ENCODE measurements at regions not wholly inside any gene's neighbourhood (a gene's known extent, or its start where the extent isn't known, plus 50 kb on each side); places are given as distances from the start of the nearest gene placed in this dataset.
"Not testable (repeated sequence)": the region's sequence is repeated elsewhere in the genome, so short reads cannot be mapped to it uniquely, and the experiment has no call there.

DNA sequence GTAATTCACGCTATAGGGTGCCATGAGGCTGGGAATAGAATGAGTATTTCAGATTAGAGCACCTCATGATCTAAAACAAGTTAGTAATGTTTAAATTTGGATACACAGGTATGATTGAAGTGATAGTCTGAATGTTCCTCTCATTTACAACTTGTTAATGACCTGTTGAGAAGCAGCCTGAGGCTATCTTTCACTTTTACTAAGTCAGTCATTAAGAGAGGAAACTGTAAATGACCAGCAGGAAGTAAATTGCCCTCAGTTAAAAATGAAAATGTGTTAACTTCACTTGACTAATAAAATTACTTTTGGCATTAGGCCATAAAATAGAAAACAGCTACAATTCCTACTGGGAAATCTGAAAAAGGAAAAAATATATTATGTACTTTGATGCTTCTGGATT lies 1042.0 kb downstream of the DNAJB9 start:
- WGBS, result 92% methylated on average over 1 of the region's 1 CpG

GRCh38 chr7:109616551-109617069 lies 1046.9 kb downstream of the DNAJB9 start:
- TF ChIP-seq POLR2A (IDR thresholded peaks at IDR 0.05; ENCODE audit: low read depth) (no peak), EP300 (IDR thresholded peaks at IDR 0.05) (no peak)
- TF ChIP-seq, protein P1, sequence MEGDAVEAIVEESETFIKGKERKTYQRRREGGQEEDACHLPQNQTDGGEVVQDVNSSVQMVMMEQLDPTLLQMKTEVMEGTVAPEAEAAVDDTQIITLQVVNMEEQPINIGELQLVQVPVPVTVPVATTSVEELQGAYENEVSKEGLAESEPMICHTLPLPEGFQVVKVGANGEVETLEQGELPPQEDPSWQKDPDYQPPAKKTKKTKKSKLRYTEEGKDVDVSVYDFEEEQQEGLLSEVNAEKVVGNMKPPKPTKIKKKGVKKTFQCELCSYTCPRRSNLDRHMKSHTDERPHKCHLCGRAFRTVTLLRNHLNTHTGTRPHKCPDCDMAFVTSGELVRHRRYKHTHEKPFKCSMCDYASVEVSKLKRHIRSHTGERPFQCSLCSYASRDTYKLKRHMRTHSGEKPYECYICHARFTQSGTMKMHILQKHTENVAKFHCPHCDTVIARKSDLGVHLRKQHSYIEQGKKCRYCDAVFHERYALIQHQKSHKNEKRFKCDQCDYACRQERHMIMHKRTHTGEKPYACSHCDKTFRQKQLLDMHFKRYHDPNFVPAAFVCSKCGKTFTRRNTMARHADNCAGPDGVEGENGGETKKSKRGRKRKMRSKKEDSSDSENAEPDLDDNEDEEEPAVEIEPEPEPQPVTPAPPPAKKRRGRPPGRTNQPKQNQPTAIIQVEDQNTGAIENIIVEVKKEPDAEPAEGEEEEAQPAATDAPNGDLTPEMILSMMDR (IDR thresholded peaks at IDR 0.05), result no peak
- 92% methylated on average over 3 of the region's 3 CpGs for WGBS
- intact Hi-C loops (cut with DNase I), result no loop called here

More for the DNA sequence above, 1042.0 kb downstream of the DNAJB9 start:
- no peak for DNase-seq (ENCODE audit: extremely low spot score)
- TF ChIP-seq, protein P1 (IDR thresholded peaks at IDR 0.05), result no peak
- TF ChIP-seq POLR2AphosphoS5 (IDR thresholded peaks at IDR 0.05) (no peak), EP300 (IDR thresholded peaks at IDR 0.05) (no peak), POLR2A (IDR thresholded peaks at IDR 0.05; ENCODE audit: low read depth) (no peak)
- Histone ChIP-seq H3K27ac (replicated peaks in 1 of 4) (no peak overlapping the region), H3K4me1 (no peaks in the 10 kb centered on the region), H3K9me3 (no peaks in the 10 kb centered on the region), H3K4me3 (no peak overlapping the region), H3K36me3 (no peaks in the 10 kb centered on the region), H3K27me3 (no peaks in the 10 kb centered on the region)
- intact Hi-C loops (cut with DNase I), result no loop called here

DNA sequence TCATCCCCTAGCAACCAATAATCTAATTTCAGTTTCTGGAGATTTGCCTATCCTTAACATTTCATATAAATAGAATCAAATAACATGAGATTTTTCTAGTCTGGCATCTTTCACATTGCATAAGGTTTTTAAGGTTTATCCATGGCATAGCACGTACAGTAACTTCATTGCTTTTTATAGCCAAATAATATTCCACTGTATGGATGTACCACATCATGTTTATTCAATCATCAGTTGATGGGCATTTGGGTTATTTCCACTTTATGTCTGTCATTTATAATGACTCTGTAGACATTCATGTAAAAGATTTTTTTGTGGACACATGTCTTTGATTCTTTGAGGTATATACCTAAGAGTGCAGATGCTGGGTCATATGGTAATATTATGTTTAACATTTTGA lies 1052.6 kb downstream of the DNAJB9 start:
- H3K4me1 ChIP-seq, result no peaks in the 10 kb centered on the region
- H3K27me3 ChIP-seq, result no peaks in the 10 kb centered on the region
- no peaks in the 10 kb centered on the region for H3K9me3 ChIP-seq
- TF ChIP-seq POLR2A (IDR thresholded peaks at IDR 0.05; ENCODE audit: low read depth) (no peak), EP300 (IDR thresholded peaks at IDR 0.05) (no peak), POLR2AphosphoS5 (IDR thresholded peaks at IDR 0.05) (no peak)
- DNase-seq (ENCODE audit: extremely low spot score), result no peak
- no peaks in the 10 kb centered on the region for H3K36me3 ChIP-seq
- no peak overlapping the region for H3K27ac ChIP-seq (replicated peaks in 1 of 4)
- no peak overlapping the region for H3K4me3 ChIP-seq
- intact Hi-C loops (cut with DNase I), result no loop called here
- WGBS, result 94% methylated on average over 1 of the region's 1 CpG

More at GRCh38 chr7:109616551-109617069, 1046.9 kb downstream of the DNAJB9 start:
- Histone ChIP-seq H3K9me3 (no peaks in the 10 kb centered on the region), H3K4me3 (no peak overlapping the region), H3K27ac (replicated peaks in 1 of 4) (no peak overlapping the region), H3K4me1 (no peaks in the 10 kb centered on the region), H3K36me3 (no peaks in the 10 kb centered on the region), H3K27me3 (no peaks in the 10 kb centered on the region)
- no peak for DNase-seq (ENCODE audit: extremely low spot score)

DNA sequence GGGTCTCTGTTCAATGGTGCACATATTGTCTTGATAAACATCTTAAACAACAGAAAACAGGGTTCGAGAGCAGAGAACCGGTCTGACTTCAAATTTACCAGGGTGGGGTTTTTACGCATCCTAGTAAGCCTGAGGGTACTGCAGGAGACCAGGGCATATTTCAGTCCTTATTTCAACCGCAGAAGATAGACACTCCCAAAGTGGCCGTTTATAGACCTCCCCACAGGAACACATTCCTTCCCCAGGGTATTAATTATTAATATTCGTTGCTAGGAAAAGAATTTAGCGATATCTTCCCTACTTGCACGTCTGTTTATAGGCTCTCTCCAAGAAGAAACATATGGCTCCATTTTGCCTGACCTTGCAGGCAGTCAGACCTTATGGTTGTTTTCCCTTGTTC lies 1063.2 kb downstream of the DNAJB9 start:
- H3K4me3 ChIP-seq; intact Hi-C loops (cut with DNase I): not testable (repeated sequence)

DNA sequence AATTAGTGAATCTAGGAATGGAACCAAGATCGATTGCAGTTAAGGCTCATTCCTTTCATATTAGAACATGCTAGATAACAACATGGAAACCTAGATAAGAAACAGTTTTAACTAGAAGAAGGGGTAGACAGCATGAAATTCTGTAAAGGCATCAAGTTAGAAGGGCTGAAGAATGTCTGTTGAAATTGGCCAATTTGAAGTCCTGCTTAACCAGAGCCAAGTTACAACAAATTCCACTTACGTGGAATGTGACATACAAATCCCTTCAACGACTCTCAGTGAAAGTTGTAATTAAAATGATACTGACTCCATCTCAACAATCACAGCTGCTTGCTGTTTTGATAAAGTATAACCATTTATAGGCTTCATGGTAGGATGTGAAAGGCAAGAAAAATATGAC lies 1065.7 kb downstream of the DNAJB9 start:
- Histone ChIP-seq H3K4me3 (no peak overlapping the region), H3K9me3 (peaks cover 0 to 8% (median 3%) of the 10 kb centered on the region in 4 donors), H3K36me3 (no peaks in the 10 kb centered on the region), H3K4me1 (no peaks in the 10 kb centered on the region), H3K27me3 (no peaks in the 10 kb centered on the region), H3K27ac (replicated peaks in 1 of 4) (no peak overlapping the region)
- 54% methylated on average over 3 of the region's 3 CpGs for WGBS
- no peak for DNase-seq (ENCODE audit: extremely low spot score)
- intact Hi-C loops (cut with DNase I), result no loop called here
- TF ChIP-seq, protein P1 (IDR thresholded peaks at IDR 0.05), result no peak
- TF ChIP-seq POLR2AphosphoS5 (IDR thresholded peaks at IDR 0.05) (no peak), EP300 (IDR thresholded peaks at IDR 0.05) (no peak), POLR2A (IDR thresholded peaks at IDR 0.05; ENCODE audit: low read depth) (no peak)

More for the DNA sequence above, 1063.2 kb downstream of the DNAJB9 start:
- H3K4me1 ChIP-seq; H3K27ac ChIP-seq (replicated peaks in 1 of 4); DNase-seq (ENCODE audit: extremely low spot score); H3K36me3 ChIP-seq; H3K9me3 ChIP-seq; H3K27me3 ChIP-seq: not testable (repeated sequence)
- WGBS, result 86% methylated on average over 8 of the region's 8 CpGs

- TF ChIP-seq, protein P1 (IDR thresholded peaks at IDR 0.05), result no peak
- TF ChIP-seq EP300 (IDR thresholded peaks at IDR 0.05) (no peak), POLR2AphosphoS5 (IDR thresholded peaks at IDR 0.05) (no peak), POLR2A (IDR thresholded peaks at IDR 0.05; ENCODE audit: low read depth) (no peak)
- Histone ChIP-seq H3K36me3 (no peaks in the 10 kb centered on the region), H3K27ac (replicated peaks in 1 of 4) (no peak overlapping the region), H3K4me1 (no peaks in the 10 kb centered on the region), H3K27me3 (no peaks in the 10 kb centered on the region), H3K9me3 (peaks cover 0 to 8% (median 3%) of the 10 kb centered on the region in 4 donors), H3K4me3 (no peak overlapping the region)
- no peak for DNase-seq (ENCODE audit: extremely low spot score)
- intact Hi-C loops (cut with DNase I), result no loop called here
- WGBS, result 67% methylated on average over 4 of the region's 4 CpGs
Measured at GRCh38 chr7:109637428-109637990, 1067.8 kb downstream of the DNAJB9 start.

All from esophagus muscularis mucosa (tissue), 4 donors.